Panc1 (cell line): ENCODE measurements at regions not wholly inside any gene's neighbourhood (a gene's known extent, or its start where the extent isn't known, plus 50 kb on each side); places are given as distances from the start of the nearest gene placed in this dataset.

Experiments
- POLR2AphosphoS5 ChIP-seq: IDR thresholded peaks from 2 replicates; pipeline ENCODE4 v1.6.1; 2012; ENCODE audit warnings: mild to moderate bottlenecking, low read depth, low read length, moderate library complexity
- REST ChIP-seq, 2 experiments: IDR thresholded peaks; 2 replicates each; pipeline ENCODE4 v1.6.1; 2011 to 2012; ENCODE audit warnings: low read depth in 2 of 2, control low read depth in 1 of 2, low read length in 1 of 2, mild to moderate bottlenecking in 1 of 2, moderate library complexity in 1 of 2; ENCODE audit not compliant: insufficient read depth in 1 of 2
- SIN3A ChIP-seq: IDR thresholded peaks from 2 replicates; pipeline ENCODE4 v1.6.1; 2012; ENCODE audit warnings: low read depth, mild to moderate bottlenecking, low read length, moderate library complexity, borderline replicate concordance; ENCODE audit not compliant: insufficient read depth

- no peak for TF ChIP-seq POLR2AphosphoS5
- no peak for TF ChIP-seq REST (IDR thresholded peaks at IDR 0.05; ENCODE audit: insufficient read depth in 1 of 2, low read depth in 2 of 2, low read length in 1 of 2)
- TF ChIP-seq SIN3A: no peak
These were observed 1107.1 kb upstream of the EPHA6 start for GRCh38 chr3:95707268-95707667.
